Upper lobe of left lung (tissue), 4 donors: ENCODE measurements at regions not wholly inside any gene's neighbourhood (a gene's known extent, or its start where the extent isn't known, plus 50 kb on each side); places are given as distances from the start of the nearest gene placed in this dataset.

Source experiments
- CTCF ChIP-seq, 6 experiments: fragments of 450-650 bp in 4 of 6; fragments of 200-600 bp in 2 of 6; sonication (generic) in 2 of 6; IDR thresholded peaks; one replicate each; pipeline ENCODE4 v1.5.1; 2016 to 2019; ENCODE audit warnings: antibody characterized with exemption in 6 of 6
- EP300 ChIP-seq, 4 donors: sonication (generic); formaldehyde crosslinking; IDR thresholded peaks; one replicate each; pipeline ENCODE4 v1.5.1; 2017; ENCODE audit warnings: antibody characterized with exemption in 4 of 4, control low read depth in 2 of 4
- POLR2A ChIP-seq, 4 donors: fragments of 450-650 bp; IDR thresholded peaks; one replicate each; pipeline ENCODE4 v1.5.1; 2016 to 2017; ENCODE audit warnings: antibody characterized with exemption in 4 of 4, mild to moderate bottlenecking in 2 of 4
- POLR2AphosphoS5 ChIP-seq, 2 donors: sonication (generic); formaldehyde crosslinking; IDR thresholded peaks; one replicate each; pipeline ENCODE4 v1.5.1; 2017; ENCODE audit warnings: antibody characterized with exemption in 2 of 2

GRCh38 chr12:127536833-127537428 lies 730.0 kb upstream of the TMEM132C start:
- TF ChIP-seq POLR2A (IDR thresholded peaks at IDR 0.05) (no peak), CTCF (IDR thresholded peaks at IDR 0.05) (no peak), EP300 (IDR thresholded peaks at IDR 0.05) (no peak), POLR2AphosphoS5 (IDR thresholded peaks at IDR 0.05) (no peak)
